B cell (primary cell): ENCODE measurements at regions not wholly inside any gene's neighbourhood (a gene's known extent, or its start where the extent isn't known, plus 50 kb on each side); places are given as distances from the start of the nearest gene placed in this dataset.

Source experiments
- ATAC-seq: fragments of 200-7000 bp; cut with Tn5 transposase; one replicate; pipeline ENCODE4 v1.10.0; 2021; ENCODE audit warnings: low read depth, mild to moderate bottlenecking, moderate number of reproducible peaks, moderate library complexity
- CTCF ChIA-PET: fragments of 350-600 bp; sonication (Branson Sonifier 250); formaldehyde crosslinking; loops from one replicate; lab custom pipeline; 2021; ENCODE audit warnings: antibody characterized with exemption, inconsistent platforms; lab: Charles Lee
- POLR2A ChIA-PET: fragments of 350-600 bp; sonication (Branson Sonifier 250); formaldehyde crosslinking; loops from one replicate; lab custom pipeline; 2021; ENCODE audit warnings: antibody characterized with exemption; lab: Charles Lee
- DNase-seq: peaks from one replicate; pipeline ENCODE4 v3.0.0; 2013
- H2AFZ ChIP-seq: 2 replicates; pipeline ENCODE4 v1.6.1; 2012; ENCODE audit warnings: mild to moderate bottlenecking, low read depth, low read length; ENCODE audit not compliant: insufficient read depth, poor library complexity, severe bottlenecking
- H3K27ac ChIP-seq, 2 donors: 1 replicate in 1 of 2; 2 replicates in 1 of 2; pipeline ENCODE4 v1.5.1; 2012 to 2013; ENCODE audit warnings: low read length in 2 of 2, mild to moderate bottlenecking in 2 of 2, moderate library complexity in 1 of 2
- H3K27me3 ChIP-seq, 4 experiments: fragments of 200-600 bp in 1 of 4; sonication (generic) in 1 of 4; replicated peaks in 1 of 4; 1 replicate in 2 of 4; 2 replicates in 2 of 4; pipeline versions ENCODE4 v1.6.1 to v1.7.0; 2013 to 2016; ENCODE audit warnings: low read length in 3 of 4, mild to moderate bottlenecking in 2 of 4, mixed read lengths in 1 of 4, moderate library complexity in 1 of 4; ENCODE audit not compliant: insufficient read depth in 4 of 4, control insufficient read depth in 3 of 4; ENCODE audit errors: control extremely low read depth in 1 of 4
- H3K36me3 ChIP-seq, 2 experiments: replicated peaks in 1 of 2; 1 replicate in 1 of 2; 2 replicates in 1 of 2; pipeline versions ENCODE4 v1.6.1 to v1.7.1; 2013; ENCODE audit warnings: low read length in 1 of 2; ENCODE audit not compliant: insufficient read depth in 2 of 2, control insufficient read depth in 1 of 2; ENCODE audit errors: control extremely low read depth in 1 of 2, extremely low read depth in 1 of 2
- H3K4me1 ChIP-seq, 2 donors: fragments of 200-600 bp in 1 of 2; sonication (generic) in 1 of 2; 1 replicate in 1 of 2; 2 replicates in 1 of 2; pipeline versions ENCODE4 v1.5.1 to v1.6.1; 2013 to 2017; ENCODE audit warnings: low read length in 2 of 2; ENCODE audit not compliant: control insufficient read depth in 2 of 2, insufficient read depth in 2 of 2
- H3K4me2 ChIP-seq: replicated peaks from 2 replicates; pipeline ENCODE3; 2012; ENCODE audit warnings: mild to moderate bottlenecking, low read depth, low read length; ENCODE audit not compliant: poor library complexity, severe bottlenecking
- H3K4me3 ChIP-seq, 5 experiments: fragments of 200-600 bp in 1 of 5; sonication (generic) in 1 of 5; 1 replicate in 3 of 5; 2 replicates in 2 of 5; pipeline versions ENCODE4 v1.5.1 to v1.7.0; 2011 to 2016; ENCODE audit warnings: low read length in 4 of 5, mild to moderate bottlenecking in 4 of 5, low read depth in 2 of 5, control low read depth in 1 of 5, moderate library complexity in 1 of 5; ENCODE audit not compliant: insufficient read depth in 1 of 5; ENCODE audit errors: control extremely low read depth in 1 of 5, extremely low read depth in 1 of 5
- H3K79me2 ChIP-seq: fragments of 200-600 bp; sonication (generic); one replicate; pipeline ENCODE4 v1.6.0; 2016; ENCODE audit warnings: low read length; ENCODE audit not compliant: control insufficient read depth, insufficient read depth
- H3K9ac ChIP-seq: fragments of 200-600 bp; sonication (generic); 2 replicates; pipeline ENCODE4 v1.6.1; 2017; ENCODE audit warnings: mild to moderate bottlenecking, low read length, moderate library complexity
- H3K9me3 ChIP-seq, 3 donors: one replicate each; pipeline versions ENCODE4 v1.6.1 to v1.7.1; 2013; ENCODE audit warnings: low read length in 2 of 3; ENCODE audit not compliant: control insufficient read depth in 2 of 3, insufficient read depth in 1 of 3; ENCODE audit errors: control extremely low read depth in 1 of 3
- H4K20me1 ChIP-seq: 2 replicates; pipeline ENCODE4 v1.6.0; 2012; ENCODE audit warnings: mild to moderate bottlenecking, low read length; ENCODE audit not compliant: insufficient read depth, control insufficient read depth, poor library complexity, severe bottlenecking
- H3K27ac Mint-ChIP-seq: one replicate; pipeline ENCODE4 v1.8.0; 2021; ENCODE audit warnings: mixed read lengths
- H3K27me3 Mint-ChIP-seq: one replicate; pipeline ENCODE4 v1.8.0; 2021; ENCODE audit warnings: mixed read lengths
- H3K4me1 Mint-ChIP-seq: one replicate; pipeline ENCODE4 v1.8.0; 2021; ENCODE audit warnings: mixed read lengths
- H3K4me3 Mint-ChIP-seq: one replicate; pipeline ENCODE4 v1.8.0; 2021; ENCODE audit warnings: mixed read lengths
- H3K9me3 Mint-ChIP-seq: one replicate; pipeline ENCODE4 v1.8.0; 2022; ENCODE audit warnings: mixed read lengths; ENCODE audit not compliant: insufficient read depth
- EZH2 ChIP-seq: IDR thresholded peaks from 2 replicates; pipeline ENCODE4 v1.6.1; 2012; ENCODE audit warnings: borderline replicate concordance, low read depth, mild to moderate bottlenecking, moderate library complexity, low read length; ENCODE audit not compliant: insufficient read depth, poor library complexity, severe bottlenecking
- WGBS: methylation state at CpG from one replicate; pipeline ENCODE4 v1.1.5; 2013; ENCODE audit warnings: missing lambda C conversion rate; ENCODE audit not compliant: insufficient coverage; 5-methylcytosine and 5-hydroxymethylcytosine counted together
- intact Hi-C: fragments of 100-400 bp; cut with micrococcal nuclease; formaldehyde crosslinking; loops from one replicate; pipeline ENCODE4 v1.10.0; 2022
- TF ChIP-seq, protein P1 (sequence below): fragments of 200-600 bp; IDR thresholded peaks from one replicate; pipeline ENCODE4 v1.8.0; 2022; ENCODE audit warnings: antibody characterized with exemption, mild to moderate bottlenecking

DNA sequence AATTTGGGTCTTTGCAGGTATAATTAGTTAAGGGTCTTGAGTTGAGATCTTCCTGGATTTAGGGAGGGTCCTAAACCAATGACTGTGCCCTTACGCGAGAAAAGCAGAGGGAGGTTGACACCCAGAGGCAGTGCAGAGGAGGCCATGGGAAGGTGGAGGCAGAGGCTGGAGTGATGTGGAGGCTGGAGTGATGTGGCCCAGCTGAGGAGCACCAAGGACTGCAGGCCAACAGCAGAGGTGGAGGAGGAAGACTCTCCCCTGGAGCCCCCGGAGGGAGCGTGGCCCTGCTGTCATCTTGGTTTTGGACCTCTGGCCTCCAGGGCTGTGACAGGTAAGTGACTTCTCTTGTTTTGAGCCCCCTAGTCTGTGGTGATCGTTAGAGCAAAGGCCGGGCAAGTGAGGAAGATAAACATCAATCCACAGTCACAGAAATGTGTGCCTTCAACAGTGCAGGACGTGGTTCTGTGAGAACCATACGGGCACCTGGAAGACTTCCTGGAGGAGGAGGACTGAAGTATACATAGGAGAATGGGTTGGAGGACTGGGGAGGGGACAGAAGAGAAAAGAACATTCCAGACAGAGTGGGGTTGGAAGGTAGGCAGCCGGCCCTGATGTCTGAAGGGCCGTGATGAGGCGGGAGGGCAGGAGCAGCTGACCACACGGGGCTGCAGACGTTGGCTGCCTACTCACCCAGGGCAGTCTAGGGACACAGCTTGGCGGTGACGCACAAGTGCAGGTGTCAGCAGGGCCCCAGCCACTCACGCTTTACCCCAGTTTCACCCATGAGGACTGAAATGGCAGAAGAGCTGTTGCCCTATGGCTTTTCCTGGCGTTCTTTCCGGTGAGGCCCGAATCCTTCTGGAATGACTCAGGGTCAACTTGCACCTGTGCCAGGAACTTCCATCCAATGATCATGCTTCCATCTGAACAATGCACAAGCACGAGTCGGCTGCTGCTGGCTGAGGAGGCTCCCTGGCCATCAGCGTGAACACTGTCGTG lies 270.2 kb downstream of the CTTN start:
- Histone ChIP-seq H3K9ac (no peak overlapping the region), H3K4me2 (no peak overlapping the region), H3K9me3 (no peaks in the 10 kb centered on the region), H3K4me1 (no peaks in the 10 kb centered on the region), H3K36me3 (no peaks in the 10 kb centered on the region), H3K27me3 (peaks cover 0 to 13% (median under 1%) of the 10 kb centered on the region in 4 experiments), H4K20me1 (no peaks in the 10 kb centered on the region), H2AFZ (no peak overlapping the region), H3K27ac (no peak overlapping the region), H3K4me3 (no peak overlapping the region), H3K79me2 (no peaks in the 10 kb centered on the region)
- WGBS = 92% methylated on average over 23 of the region's 23 CpGs
- ATAC-seq (no peak), DNase-seq (no peak)
- Mint-ChIP-seq H3K27me3 (peaks cover 41% of the 10 kb centered on the region), H3K4me1 (no peaks in the 10 kb centered on the region), H3K27ac (no peak overlapping the region), H3K9me3 (no peaks in the 10 kb centered on the region), H3K4me3 (no peak overlapping the region)
- intact Hi-C loops = no loop called here
- CTCF ChIA-PET = no interaction called here
- TF ChIP-seq, protein P1, sequence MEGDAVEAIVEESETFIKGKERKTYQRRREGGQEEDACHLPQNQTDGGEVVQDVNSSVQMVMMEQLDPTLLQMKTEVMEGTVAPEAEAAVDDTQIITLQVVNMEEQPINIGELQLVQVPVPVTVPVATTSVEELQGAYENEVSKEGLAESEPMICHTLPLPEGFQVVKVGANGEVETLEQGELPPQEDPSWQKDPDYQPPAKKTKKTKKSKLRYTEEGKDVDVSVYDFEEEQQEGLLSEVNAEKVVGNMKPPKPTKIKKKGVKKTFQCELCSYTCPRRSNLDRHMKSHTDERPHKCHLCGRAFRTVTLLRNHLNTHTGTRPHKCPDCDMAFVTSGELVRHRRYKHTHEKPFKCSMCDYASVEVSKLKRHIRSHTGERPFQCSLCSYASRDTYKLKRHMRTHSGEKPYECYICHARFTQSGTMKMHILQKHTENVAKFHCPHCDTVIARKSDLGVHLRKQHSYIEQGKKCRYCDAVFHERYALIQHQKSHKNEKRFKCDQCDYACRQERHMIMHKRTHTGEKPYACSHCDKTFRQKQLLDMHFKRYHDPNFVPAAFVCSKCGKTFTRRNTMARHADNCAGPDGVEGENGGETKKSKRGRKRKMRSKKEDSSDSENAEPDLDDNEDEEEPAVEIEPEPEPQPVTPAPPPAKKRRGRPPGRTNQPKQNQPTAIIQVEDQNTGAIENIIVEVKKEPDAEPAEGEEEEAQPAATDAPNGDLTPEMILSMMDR = no peak
- no peak for TF ChIP-seq EZH2
- POLR2A ChIA-PET = no interaction called here

DNA sequence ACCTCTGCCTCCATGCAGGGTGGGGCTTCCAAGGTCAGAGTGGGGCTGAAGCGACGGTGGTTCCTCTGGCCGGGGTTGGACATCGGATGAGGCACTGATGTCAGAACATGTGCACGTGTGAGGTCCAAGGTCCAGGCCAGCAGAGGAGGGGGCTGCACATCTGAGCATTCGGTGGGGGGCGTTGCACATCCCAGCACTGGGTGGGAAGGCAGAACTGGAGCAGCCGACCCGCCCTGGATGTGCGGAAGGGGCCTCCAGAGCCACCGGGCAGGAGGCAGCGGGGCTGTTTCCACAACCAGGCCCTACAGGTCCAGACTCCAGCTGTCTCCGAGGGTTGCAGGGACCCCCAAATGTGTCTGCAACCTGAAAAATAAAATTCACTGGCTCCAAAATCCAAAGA lies 271.0 kb downstream of the CTTN start:
- H3K27ac ChIP-seq = no peak overlapping the region
- Mint-ChIP-seq H3K27me3 (peaks cover 41% of the 10 kb centered on the region), H3K9me3 (no peaks in the 10 kb centered on the region), H3K4me1 (no peaks in the 10 kb centered on the region), H3K4me3 (no peak overlapping the region), H3K27ac (no peak overlapping the region)
- no peak overlapping the region for H2AFZ ChIP-seq
- H3K4me2 ChIP-seq = no peak overlapping the region
- H3K9me3 ChIP-seq = no peaks in the 10 kb centered on the region
- ATAC-seq (no peak), DNase-seq (no peak)
- no peaks in the 10 kb centered on the region for H3K36me3 ChIP-seq
- intact Hi-C loops = no loop called here
- peaks cover 0 to 5% (median 0%) of the 10 kb centered on the region in 4 experiments for H3K27me3 ChIP-seq
- no peak for TF ChIP-seq EZH2
- TF ChIP-seq, protein P1 = no peak
- no peak overlapping the region for H3K4me3 ChIP-seq
- no peak overlapping the region for H3K9ac ChIP-seq
- no peaks in the 10 kb centered on the region for H3K79me2 ChIP-seq
- ChIA-PET POLR2A (no interaction called here), CTCF (no interaction called here)
- no peaks in the 10 kb centered on the region for H4K20me1 ChIP-seq
- WGBS = 91% methylated on average over 13 of the region's 13 CpGs
- no peaks in the 10 kb centered on the region for H3K4me1 ChIP-seq
